ENCODE measurements at regions not wholly inside any gene's neighbourhood (a gene's known extent, or its start where the extent isn't known, plus 50 kb on each side); places are given as distances from the start of the nearest gene placed in this dataset.

DNA sequence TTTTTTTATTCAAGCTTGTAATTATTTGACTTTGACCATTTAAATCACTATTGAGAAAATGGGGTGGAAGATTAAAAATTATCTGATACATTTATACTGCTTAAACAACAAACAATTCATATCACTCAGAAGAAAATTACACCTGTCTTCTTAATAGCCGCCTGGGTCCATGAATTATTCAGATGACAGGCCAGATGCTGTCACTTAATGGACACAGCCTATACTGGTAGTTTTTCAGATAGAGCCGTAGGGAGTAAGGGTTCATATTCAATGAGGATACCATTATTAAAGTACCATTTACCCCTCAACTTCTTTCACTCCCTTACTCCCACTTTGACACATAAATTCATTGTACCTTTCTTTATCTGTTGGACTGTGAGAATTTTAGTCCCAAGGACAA lies 1193.4 kb upstream of the MAP3K7 start:
- Histone ChIP-seq H3K27me3 (replicated peaks; ENCODE audit: insufficient read depth, low read length) (no peaks in the 10 kb centered on the region), H3K4me2 (ENCODE audit: low read depth, low read length) (no peak overlapping the region), H4K20me1 (ENCODE audit: insufficient read depth, low read length) (no peaks in the 10 kb centered on the region), H2AFZ (ENCODE audit: low read length) (no peak overlapping the region), H3F3A (ENCODE audit: insufficient read depth, low read length) (no peaks in the 10 kb centered on the region), H3K4me3 (ENCODE audit: low read length) (no peak overlapping the region), H3K4me1 (ENCODE audit: low read length) (no peaks in the 10 kb centered on the region), H3K9ac (ENCODE audit: low read length) (no peak overlapping the region), H3K9me2 (replicated peaks; ENCODE audit: insufficient read depth, low read length) (no peaks in the 10 kb centered on the region), H3K9me3 (replicated peaks; ENCODE audit: insufficient read depth, low read length) (no peaks in the 10 kb centered on the region), H3K79me2 (ENCODE audit: low read length) (no peaks in the 10 kb centered on the region), H3K36me3 (replicated peaks; ENCODE audit: insufficient read depth, low read length) (no peaks in the 10 kb centered on the region), H3K27ac (ENCODE audit: low read length) (no peak overlapping the region)
- TF ChIP-seq EZH2phosphoT487 (IDR thresholded peaks at IDR 0.05; ENCODE audit: low read length) = no peak
- TF ChIP-seq, protein P1, sequence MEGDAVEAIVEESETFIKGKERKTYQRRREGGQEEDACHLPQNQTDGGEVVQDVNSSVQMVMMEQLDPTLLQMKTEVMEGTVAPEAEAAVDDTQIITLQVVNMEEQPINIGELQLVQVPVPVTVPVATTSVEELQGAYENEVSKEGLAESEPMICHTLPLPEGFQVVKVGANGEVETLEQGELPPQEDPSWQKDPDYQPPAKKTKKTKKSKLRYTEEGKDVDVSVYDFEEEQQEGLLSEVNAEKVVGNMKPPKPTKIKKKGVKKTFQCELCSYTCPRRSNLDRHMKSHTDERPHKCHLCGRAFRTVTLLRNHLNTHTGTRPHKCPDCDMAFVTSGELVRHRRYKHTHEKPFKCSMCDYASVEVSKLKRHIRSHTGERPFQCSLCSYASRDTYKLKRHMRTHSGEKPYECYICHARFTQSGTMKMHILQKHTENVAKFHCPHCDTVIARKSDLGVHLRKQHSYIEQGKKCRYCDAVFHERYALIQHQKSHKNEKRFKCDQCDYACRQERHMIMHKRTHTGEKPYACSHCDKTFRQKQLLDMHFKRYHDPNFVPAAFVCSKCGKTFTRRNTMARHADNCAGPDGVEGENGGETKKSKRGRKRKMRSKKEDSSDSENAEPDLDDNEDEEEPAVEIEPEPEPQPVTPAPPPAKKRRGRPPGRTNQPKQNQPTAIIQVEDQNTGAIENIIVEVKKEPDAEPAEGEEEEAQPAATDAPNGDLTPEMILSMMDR (IDR thresholded peaks at IDR 0.05; ENCODE audit: low read length) = no peak
- TF ChIP-seq EZH2 (optimal IDR thresholded peaks at IDR 0.05; ENCODE audit: low read depth, low read length) = no peak
- DNase-seq = no peak

DNA sequence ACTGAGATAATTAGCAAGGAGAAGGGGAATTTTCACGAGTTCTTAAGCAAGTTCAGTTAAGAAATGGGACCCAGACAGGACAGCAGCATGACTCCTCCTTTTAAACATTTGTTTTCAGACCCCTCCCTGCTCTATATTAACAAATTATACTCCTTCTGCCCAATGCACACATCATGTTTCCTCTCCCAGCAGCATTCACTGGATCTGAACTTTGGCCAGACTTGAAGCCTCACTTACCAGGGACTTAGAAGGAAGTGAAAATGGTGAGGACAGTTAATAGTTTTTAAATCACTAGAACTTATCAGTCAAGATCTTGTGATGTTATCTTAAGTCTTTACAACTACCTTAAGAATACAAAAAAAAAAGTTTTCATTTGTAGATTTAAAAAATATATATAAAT lies 1174.7 kb upstream of the MAP3K7 start:
- Histone ChIP-seq H2AFZ (ENCODE audit: low read length) (no peak overlapping the region), H4K20me1 (ENCODE audit: insufficient read depth, low read length) (no peaks in the 10 kb centered on the region), H3K27ac (ENCODE audit: low read length) (no peak overlapping the region), H3K36me3 (replicated peaks; ENCODE audit: insufficient read depth, low read length) (no peaks in the 10 kb centered on the region), H3F3A (ENCODE audit: insufficient read depth, low read length) (no peaks in the 10 kb centered on the region), H3K27me3 (replicated peaks; ENCODE audit: insufficient read depth, low read length) (no peaks in the 10 kb centered on the region), H3K9ac (ENCODE audit: low read length) (no peak overlapping the region), H3K9me3 (replicated peaks; ENCODE audit: insufficient read depth, low read length) (no peaks in the 10 kb centered on the region), H3K79me2 (ENCODE audit: low read length) (no peaks in the 10 kb centered on the region), H3K4me3 (ENCODE audit: low read length) (no peak overlapping the region), H3K9me2 (replicated peaks; ENCODE audit: insufficient read depth, low read length) (no peaks in the 10 kb centered on the region), H3K4me1 (ENCODE audit: low read length) (no peaks in the 10 kb centered on the region), H3K4me2 (ENCODE audit: low read depth, low read length) (no peak overlapping the region)
- TF ChIP-seq EZH2 (optimal IDR thresholded peaks at IDR 0.05; ENCODE audit: low read depth, low read length) (no peak), EZH2phosphoT487 (IDR thresholded peaks at IDR 0.05; ENCODE audit: low read length) (no peak)
- TF ChIP-seq, protein P1 (IDR thresholded peaks at IDR 0.05; ENCODE audit: low read length) = no peak
- DNase-seq = no peak

DNA sequence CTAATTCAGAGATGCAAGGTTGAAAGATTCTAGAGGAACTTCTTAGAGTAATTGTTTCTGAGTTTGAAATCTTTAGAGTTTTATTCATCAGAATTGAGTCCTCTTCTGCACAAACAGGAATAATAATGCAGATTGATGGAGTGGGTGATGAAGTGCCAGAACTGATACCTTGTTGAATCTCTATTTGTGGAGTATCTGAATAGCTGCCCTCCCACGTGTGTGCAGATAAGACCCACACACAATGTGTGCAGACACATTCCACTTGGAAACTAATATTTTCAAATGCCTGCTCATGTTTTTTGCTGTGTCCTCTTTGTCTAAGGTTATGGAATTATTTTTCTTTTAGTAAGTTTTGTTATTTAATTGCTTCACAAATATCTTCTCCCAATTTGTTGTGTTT lies 1167.8 kb upstream of the MAP3K7 start:
- Histone ChIP-seq H3K9ac (ENCODE audit: low read length) (no peak overlapping the region), H3F3A (ENCODE audit: insufficient read depth, low read length) (no peaks in the 10 kb centered on the region), H3K27me3 (replicated peaks; ENCODE audit: insufficient read depth, low read length) (no peaks in the 10 kb centered on the region), H4K20me1 (ENCODE audit: insufficient read depth, low read length) (no peaks in the 10 kb centered on the region), H3K4me3 (ENCODE audit: low read length) (no peak overlapping the region), H3K9me2 (replicated peaks; ENCODE audit: insufficient read depth, low read length) (no peaks in the 10 kb centered on the region), H3K4me2 (ENCODE audit: low read depth, low read length) (no peak overlapping the region), H3K79me2 (ENCODE audit: low read length) (no peaks in the 10 kb centered on the region), H3K4me1 (ENCODE audit: low read length) (no peaks in the 10 kb centered on the region), H2AFZ (ENCODE audit: low read length) (no peak overlapping the region), H3K9me3 (replicated peaks; ENCODE audit: insufficient read depth, low read length) (no peaks in the 10 kb centered on the region), H3K27ac (ENCODE audit: low read length) (no peak overlapping the region), H3K36me3 (replicated peaks; ENCODE audit: insufficient read depth, low read length) (no peaks in the 10 kb centered on the region)
- no peak for DNase-seq
- TF ChIP-seq EZH2phosphoT487 (IDR thresholded peaks at IDR 0.05; ENCODE audit: low read length) = no peak
- TF ChIP-seq, protein P1 (IDR thresholded peaks at IDR 0.05; ENCODE audit: low read length) = no peak

All from MM.1S (cell line).